UCSD-AML1 (cell line): ENCODE measurements at regions not wholly inside any gene's neighbourhood (a gene's known extent, or its start where the extent isn't known, plus 50 kb on each side); places are given as distances from the start of the nearest gene placed in this dataset.

Experiments used
- DNase-seq: peaks from one replicate; lab custom pipeline; 2025; ENCODE audit not compliant: unreplicated experiment; lab: John Stamatoyannopoulos, UW

DNA sequence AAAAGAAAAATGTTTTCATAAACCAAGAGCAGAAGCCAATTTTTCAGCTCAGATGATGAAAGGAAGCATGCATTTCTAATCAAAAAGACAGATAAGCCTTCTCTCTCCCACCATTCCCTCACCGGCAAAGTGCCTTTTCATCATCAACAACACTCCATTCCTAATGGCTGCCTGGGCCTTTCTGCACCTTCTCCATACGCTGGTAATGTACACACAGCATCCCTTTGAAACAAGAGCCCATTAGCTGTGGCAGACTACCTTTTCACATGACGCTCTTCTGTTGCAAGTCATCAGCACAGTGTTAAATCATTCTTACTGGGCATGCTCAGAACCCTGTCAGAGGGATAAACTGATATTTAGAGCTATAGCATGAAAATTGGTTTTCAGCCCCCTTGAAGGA is 408.9 kb downstream of the MEIS1 start:
- DNase-seq = no peak

- DNase-seq = no peak
Measured at GRCh38 chr2:66845307-66845706, 410.4 kb downstream of the MEIS1 start.

DNA sequence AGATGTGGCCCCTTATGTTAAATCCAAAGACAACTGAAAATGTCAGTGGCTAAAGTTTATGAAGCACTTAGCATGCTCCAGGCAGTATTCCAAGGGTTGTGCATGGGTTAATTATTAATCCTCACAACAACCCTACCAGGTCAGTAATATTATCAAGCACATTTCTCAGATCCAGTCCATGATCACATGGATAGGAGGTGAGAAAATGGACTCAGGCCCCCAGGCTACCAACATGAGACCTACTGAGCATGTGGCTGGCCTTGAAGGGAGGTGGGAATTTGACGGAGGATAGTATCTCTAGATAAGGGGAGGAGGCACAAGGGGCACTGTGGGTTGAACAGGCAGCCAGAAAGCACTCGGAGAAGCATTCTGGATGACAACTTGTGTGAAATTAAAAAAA is 412.0 kb downstream of the MEIS1 start:
- DNase-seq = no peak

DNA sequence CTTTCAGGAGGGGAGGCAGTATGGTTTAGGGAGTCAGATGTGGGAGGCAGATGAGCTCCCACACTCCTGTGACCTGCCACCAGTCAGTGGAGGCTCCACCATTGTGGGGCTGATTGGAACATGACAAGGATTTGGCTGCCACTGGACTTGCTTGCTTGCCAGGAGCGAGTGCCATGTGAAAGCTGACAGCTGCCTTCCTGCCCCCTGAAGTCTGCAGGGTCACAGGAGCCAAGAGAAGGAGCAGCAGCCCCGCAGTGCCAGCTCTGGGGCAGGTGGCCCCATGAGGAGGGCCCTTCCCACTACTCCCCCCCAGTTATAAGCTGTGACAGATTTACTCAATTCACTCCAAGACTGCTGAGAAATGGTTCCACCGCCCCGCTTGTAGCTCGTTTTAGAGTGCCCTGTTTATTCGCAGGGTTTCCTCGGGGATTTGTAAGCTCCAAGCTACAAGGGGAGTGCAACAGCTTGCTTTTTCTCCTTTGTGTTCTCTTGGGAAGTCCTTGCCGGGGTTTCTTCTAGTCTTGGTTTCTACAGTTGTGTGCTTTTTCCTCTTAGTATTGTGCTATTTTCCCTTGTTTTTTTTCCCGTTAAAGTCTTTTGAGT is 414.3 kb downstream of the MEIS1 start:
- no peak for DNase-seq

GRCh38 chr2:66850376-66850775 is 415.5 kb downstream of the MEIS1 start:
- no peak for DNase-seq

- no peak for DNase-seq
Measured at GRCh38 chr2:66851449-66851872, 416.5 kb downstream of the MEIS1 start.

- no peak for DNase-seq
Measured at GRCh38 chr2:66852953-66853352, 418.0 kb downstream of the MEIS1 start.

DNA sequence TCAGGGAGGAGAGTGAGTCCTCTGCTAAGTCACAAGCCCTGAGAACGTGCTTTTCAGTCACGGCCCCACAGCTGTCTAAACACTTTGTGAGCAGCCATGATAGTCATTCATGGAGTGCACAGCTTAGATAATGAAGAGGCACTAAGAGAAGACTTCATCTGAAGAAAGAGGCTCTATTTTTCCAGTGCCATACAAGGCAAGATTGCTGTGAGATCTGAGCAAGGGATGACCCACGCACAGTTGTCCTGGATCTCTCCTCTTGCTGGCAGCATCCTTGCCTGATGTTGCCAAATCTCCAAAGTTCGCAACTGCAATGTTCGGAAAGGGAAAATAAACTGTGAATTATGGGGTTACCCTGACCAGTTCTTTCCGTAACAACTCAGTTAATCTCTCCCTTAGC is 418.7 kb downstream of the MEIS1 start:
- no peak for DNase-seq

GRCh38 chr2:66854298-66854697 is 419.4 kb downstream of the MEIS1 start:
- no peak for DNase-seq

DNA sequence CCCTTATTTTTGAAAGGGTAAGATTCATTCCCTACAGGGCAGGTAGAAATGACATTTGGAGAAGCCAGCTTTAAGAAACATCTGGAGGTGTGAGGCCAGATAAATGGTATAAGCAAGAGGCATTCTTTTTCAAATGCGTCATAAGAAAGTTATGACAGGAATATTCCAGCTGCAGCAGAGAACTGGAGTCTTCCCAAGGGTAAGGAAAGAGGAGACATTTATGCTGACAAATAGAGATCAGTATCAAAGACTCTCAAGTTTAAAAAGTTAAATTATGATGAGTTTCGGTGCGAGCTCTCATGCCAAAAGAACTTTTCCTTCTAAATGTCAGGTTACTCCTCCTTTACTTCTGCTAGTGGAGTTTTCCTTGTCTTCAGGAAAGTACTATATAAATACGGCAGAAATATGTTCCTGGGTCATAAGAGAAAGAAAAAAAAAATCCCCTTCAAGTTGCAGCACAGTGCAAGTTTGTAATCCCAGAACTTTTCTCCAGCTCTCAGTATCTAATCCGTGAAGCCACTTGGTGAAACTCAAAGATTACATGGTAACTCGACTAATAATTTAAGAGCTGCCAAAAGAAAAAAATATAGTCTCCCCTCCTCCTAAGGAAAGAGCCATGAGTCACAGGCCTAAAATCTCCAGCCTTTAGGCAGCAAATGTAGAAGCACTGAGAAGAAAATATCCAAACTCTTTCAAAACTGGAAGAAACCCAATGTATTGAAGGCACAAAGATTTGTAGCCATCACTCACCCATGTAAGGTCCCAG is 428.1 kb downstream of the MEIS1 start:
- no peak for DNase-seq

GRCh38 chr2:66865161-66865560 is 430.2 kb downstream of the MEIS1 start:
- no peak for DNase-seq

- no peak for DNase-seq
Measured at GRCh38 chr2:66866331-66867062, 431.6 kb downstream of the MEIS1 start.

- no peak for DNase-seq
Measured at GRCh38 chr2:66867063-66867441, 432.1 kb downstream of the MEIS1 start.

GRCh38 chr2:66869076-66869475 is 434.2 kb downstream of the MEIS1 start:
- DNase-seq = no peak

GRCh38 chr2:66872081-66872985 is 437.4 kb downstream of the MEIS1 start:
- no peak for DNase-seq

DNA sequence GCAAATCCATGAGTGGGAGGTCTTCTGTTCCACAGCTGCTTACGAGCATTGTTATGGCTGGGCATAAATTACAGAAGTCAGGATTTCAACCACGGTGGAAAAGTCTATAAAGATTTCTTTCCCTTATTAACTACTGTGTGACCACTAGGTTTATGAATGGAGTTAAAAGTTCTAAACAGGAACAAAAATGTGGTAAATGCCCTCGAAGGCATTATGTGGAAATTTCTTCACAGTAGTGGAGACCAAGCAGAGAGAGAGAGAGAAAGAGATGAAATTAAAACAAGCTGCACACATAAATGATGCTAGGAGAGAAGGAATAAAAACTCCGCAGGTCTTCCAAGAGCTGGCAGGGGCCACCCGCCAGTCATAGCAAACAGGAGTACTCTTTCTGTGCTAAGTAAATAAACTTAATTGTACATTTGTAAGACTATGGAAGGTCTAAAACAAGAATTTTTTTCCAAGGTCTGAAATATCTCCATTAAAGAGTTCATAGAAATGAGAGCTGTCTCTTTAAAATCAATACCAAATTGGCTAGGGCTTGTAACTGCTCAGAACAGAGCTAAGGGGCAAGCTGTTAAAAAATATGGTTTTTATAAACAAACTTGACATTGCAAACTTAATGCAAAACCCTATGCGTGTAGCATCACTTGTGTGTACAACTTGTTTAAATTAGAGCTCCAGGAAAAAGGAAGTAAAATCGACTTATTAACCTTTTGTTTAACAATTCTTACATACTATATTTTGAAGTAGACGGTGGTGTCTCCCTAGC is 438.2 kb downstream of the MEIS1 start:
- DNase-seq = no peak

GRCh38 chr2:66874411-66874810 is 439.5 kb downstream of the MEIS1 start:
- DNase-seq = no peak

DNA sequence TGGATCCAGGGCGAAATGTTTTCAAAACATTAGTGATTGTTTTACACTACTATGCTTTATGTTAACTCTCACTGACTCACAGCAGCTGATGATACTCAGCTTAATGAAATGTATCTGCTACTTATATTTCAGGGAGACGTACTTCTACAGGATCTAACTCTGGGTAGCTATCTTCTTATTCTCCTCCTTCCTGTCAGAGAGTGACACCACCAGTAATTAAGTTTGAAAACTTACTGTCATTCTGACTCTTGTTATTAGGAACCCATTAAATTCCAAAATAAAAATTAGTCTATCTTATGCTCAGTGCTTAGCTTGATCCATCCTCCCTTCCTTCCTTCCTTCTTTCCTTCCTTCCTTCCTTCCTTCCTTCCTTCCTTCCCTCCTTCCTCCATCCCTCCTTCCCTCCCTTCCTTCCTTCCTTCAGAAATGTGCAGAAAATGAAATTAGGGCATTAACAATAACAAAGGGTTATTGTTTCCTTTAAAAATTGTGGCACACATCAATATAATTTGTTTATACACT is 441.1 kb downstream of the MEIS1 start:
- DNase-seq = no peak

DNA sequence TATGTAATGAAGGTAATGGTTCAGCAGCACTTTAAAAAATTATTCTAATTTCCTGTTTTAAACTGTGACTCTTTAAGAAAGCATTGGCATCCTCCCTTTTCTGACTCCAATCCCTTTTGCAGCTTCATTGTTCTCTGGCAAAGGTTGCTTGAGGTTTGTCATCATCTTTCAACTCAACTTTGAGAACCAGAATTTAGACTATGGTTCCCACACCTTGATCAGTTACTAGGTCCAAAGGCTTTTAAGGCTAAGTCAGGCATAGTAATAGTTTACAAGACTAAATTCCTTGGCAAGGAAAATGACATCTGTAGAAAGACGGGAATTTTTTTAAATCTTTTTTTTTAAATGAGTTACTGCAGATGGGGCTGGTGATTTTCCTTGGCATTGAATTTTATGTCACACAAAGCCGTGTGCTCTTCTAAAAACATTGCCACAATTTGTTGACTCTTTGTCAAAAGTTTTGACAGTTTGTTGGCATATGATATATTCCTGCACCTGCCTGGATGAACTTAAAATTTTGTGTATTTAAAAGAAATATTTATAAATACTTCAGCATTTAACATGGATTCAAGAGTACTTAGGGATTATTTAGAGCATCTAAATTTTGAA is 451.0 kb downstream of the MEIS1 start:
- no peak for DNase-seq

DNA sequence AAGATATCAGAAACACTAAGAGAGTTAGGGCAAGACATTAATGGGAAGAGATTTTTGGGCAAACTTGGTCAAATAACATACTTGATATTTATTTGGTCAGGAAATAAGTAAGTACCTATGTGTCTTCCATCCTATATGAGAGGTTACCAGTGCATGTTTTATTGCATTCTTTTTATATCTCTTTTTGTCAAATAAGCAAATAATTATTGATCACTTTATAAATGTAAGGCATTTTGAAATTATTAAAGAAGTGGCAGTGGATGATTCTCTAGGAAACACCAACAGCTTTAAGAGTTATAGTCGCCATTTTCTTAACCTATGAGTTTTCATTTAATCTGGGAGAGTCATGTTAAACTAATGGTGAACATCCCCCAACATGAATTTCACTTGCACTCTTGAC is 453.3 kb downstream of the MEIS1 start:
- no peak for DNase-seq
